ENCODE measurements at regions not wholly inside any gene's neighbourhood (a gene's known extent, or its start where the extent isn't known, plus 50 kb on each side); places are given as distances from the start of the nearest gene placed in this dataset.

GRCh38 chr4:4619821-4620220, 78.0 kb upstream of the STX18 start:
- DNase-seq, result no peak
- no peak overlapping the region for H3K4me3 Mint-ChIP-seq
- peaks cover 3% of the 10 kb centered on the region for H3K9me3 Mint-ChIP-seq
- no peaks in the 10 kb centered on the region for H3K27me3 Mint-ChIP-seq
- H3K36me3 Mint-ChIP-seq (ENCODE audit: low read depth), result peaks cover 5% of the 10 kb centered on the region
- H3K4me1 Mint-ChIP-seq (ENCODE audit: low read depth), result peaks cover 5% of the 10 kb centered on the region
- H3K27ac Mint-ChIP-seq, result no peak overlapping the region

- peaks cover 5% of the 10 kb centered on the region for H3K36me3 Mint-ChIP-seq (ENCODE audit: low read depth)
- H3K27ac Mint-ChIP-seq, result no peak overlapping the region
- no peaks in the 10 kb centered on the region for H3K4me1 Mint-ChIP-seq (ENCODE audit: low read depth)
- DNase-seq, result no peak
- no peaks in the 10 kb centered on the region for H3K27me3 Mint-ChIP-seq
- no peak overlapping the region for H3K4me3 Mint-ChIP-seq
- peaks cover 3% of the 10 kb centered on the region for H3K9me3 Mint-ChIP-seq
Measured at GRCh38 chr4:4618847-4619246, 77.0 kb upstream of the STX18 start.

GRCh38 chr4:4614925-4615678, 73.3 kb upstream of the STX18 start:
- DNase-seq, result no peak
- H3K36me3 Mint-ChIP-seq (ENCODE audit: low read depth), result peaks cover 11% of the 10 kb centered on the region
- H3K27ac Mint-ChIP-seq, result no peak overlapping the region
- no peaks in the 10 kb centered on the region for H3K9me3 Mint-ChIP-seq
- no peaks in the 10 kb centered on the region for H3K27me3 Mint-ChIP-seq
- H3K4me3 Mint-ChIP-seq, result no peak overlapping the region
- H3K4me1 Mint-ChIP-seq (ENCODE audit: low read depth), result no peaks in the 10 kb centered on the region

GRCh38 chr4:4613641-4614286, 71.9 kb upstream of the STX18 start:
- Mint-ChIP-seq H3K36me3 (ENCODE audit: low read depth) (peaks cover 9% of the 10 kb centered on the region), H3K9me3 (no peaks in the 10 kb centered on the region), H3K4me3 (no peak overlapping the region), H3K27me3 (no peaks in the 10 kb centered on the region), H3K27ac (no peak overlapping the region), H3K4me1 (ENCODE audit: low read depth) (no peaks in the 10 kb centered on the region)
- no peak for DNase-seq

GRCh38 chr4:4613126-4613465, 71.2 kb upstream of the STX18 start:
- no peak overlapping the region for H3K27ac Mint-ChIP-seq
- no peaks in the 10 kb centered on the region for H3K9me3 Mint-ChIP-seq
- no peak overlapping the region for H3K4me3 Mint-ChIP-seq
- no peak for DNase-seq
- no peaks in the 10 kb centered on the region for H3K4me1 Mint-ChIP-seq (ENCODE audit: low read depth)
- H3K36me3 Mint-ChIP-seq (ENCODE audit: low read depth), result peaks cover 6% of the 10 kb centered on the region
- H3K27me3 Mint-ChIP-seq, result no peaks in the 10 kb centered on the region

- Mint-ChIP-seq H3K4me1 (ENCODE audit: low read depth) (no peaks in the 10 kb centered on the region), H3K9me3 (no peaks in the 10 kb centered on the region), H3K4me3 (no peak overlapping the region)
Measured at GRCh38 chr4:4610672-4611071, 68.8 kb upstream of the STX18 start.

GRCh38 chr4:4609622-4610334, 67.9 kb upstream of the STX18 start:
- no peaks in the 10 kb centered on the region for H3K9me3 Mint-ChIP-seq
- peaks cover 6% of the 10 kb centered on the region for H3K36me3 Mint-ChIP-seq (ENCODE audit: low read depth)
- no peak overlapping the region for H3K4me3 Mint-ChIP-seq
- no peaks in the 10 kb centered on the region for H3K27me3 Mint-ChIP-seq
- H3K27ac Mint-ChIP-seq, result no peak overlapping the region
- no peak for DNase-seq
- no peaks in the 10 kb centered on the region for H3K4me1 Mint-ChIP-seq (ENCODE audit: low read depth)

More at GRCh38 chr4:4610672-4611071, 68.8 kb upstream of the STX18 start:
- peaks cover 6% of the 10 kb centered on the region for H3K36me3 Mint-ChIP-seq (ENCODE audit: low read depth)
- H3K27ac Mint-ChIP-seq, result no peak overlapping the region
- H3K27me3 Mint-ChIP-seq, result no peaks in the 10 kb centered on the region
- DNase-seq, result no peak

GRCh38 chr4:4608214-4608537, 66.3 kb upstream of the STX18 start:
- Mint-ChIP-seq H3K4me3 (no peak overlapping the region), H3K27ac (no peak overlapping the region), H3K27me3 (no peaks in the 10 kb centered on the region), H3K4me1 (ENCODE audit: low read depth) (no peaks in the 10 kb centered on the region), H3K36me3 (ENCODE audit: low read depth) (peaks cover 6% of the 10 kb centered on the region), H3K9me3 (no peaks in the 10 kb centered on the region)
- DNase-seq, result no peak

GRCh38 chr4:4607336-4608213, 65.7 kb upstream of the STX18 start:
- H3K27me3 Mint-ChIP-seq, result no peaks in the 10 kb centered on the region
- H3K4me1 Mint-ChIP-seq (ENCODE audit: low read depth), result no peaks in the 10 kb centered on the region
- H3K36me3 Mint-ChIP-seq (ENCODE audit: low read depth), result peaks cover 6% of the 10 kb centered on the region
- DNase-seq, result no peak
- H3K4me3 Mint-ChIP-seq, result no peak overlapping the region
- H3K9me3 Mint-ChIP-seq, result no peaks in the 10 kb centered on the region
- no peak overlapping the region for H3K27ac Mint-ChIP-seq

GRCh38 chr4:4606321-4606720, 64.5 kb upstream of the STX18 start:
- no peak overlapping the region for H3K4me3 Mint-ChIP-seq
- no peaks in the 10 kb centered on the region for H3K36me3 Mint-ChIP-seq (ENCODE audit: low read depth)
- H3K27me3 Mint-ChIP-seq, result no peaks in the 10 kb centered on the region
- DNase-seq, result no peak
- H3K9me3 Mint-ChIP-seq, result no peaks in the 10 kb centered on the region
- no peak overlapping the region for H3K27ac Mint-ChIP-seq
- no peaks in the 10 kb centered on the region for H3K4me1 Mint-ChIP-seq (ENCODE audit: low read depth)

GRCh38 chr4:4605849-4606248, 64.0 kb upstream of the STX18 start:
- no peaks in the 10 kb centered on the region for H3K27me3 Mint-ChIP-seq
- H3K4me3 Mint-ChIP-seq, result no peak overlapping the region
- no peaks in the 10 kb centered on the region for H3K36me3 Mint-ChIP-seq (ENCODE audit: low read depth)
- no peaks in the 10 kb centered on the region for H3K4me1 Mint-ChIP-seq (ENCODE audit: low read depth)
- no peak overlapping the region for H3K27ac Mint-ChIP-seq
- no peaks in the 10 kb centered on the region for H3K9me3 Mint-ChIP-seq
- no peak for DNase-seq

- DNase-seq, result no peak
- no peak overlapping the region for H3K27ac Mint-ChIP-seq
- no peaks in the 10 kb centered on the region for H3K4me1 Mint-ChIP-seq (ENCODE audit: low read depth)
- no peaks in the 10 kb centered on the region for H3K36me3 Mint-ChIP-seq (ENCODE audit: low read depth)
- no peaks in the 10 kb centered on the region for H3K27me3 Mint-ChIP-seq
- no peak overlapping the region for H3K4me3 Mint-ChIP-seq
- H3K9me3 Mint-ChIP-seq, result no peaks in the 10 kb centered on the region
Measured at GRCh38 chr4:4603592-4603991, 61.7 kb upstream of the STX18 start.

GRCh38 chr4:4603067-4603466, 61.2 kb upstream of the STX18 start:
- Mint-ChIP-seq H3K4me3 (no peak overlapping the region), H3K27ac (no peak overlapping the region), H3K36me3 (ENCODE audit: low read depth) (no peaks in the 10 kb centered on the region), H3K9me3 (no peaks in the 10 kb centered on the region), H3K27me3 (no peaks in the 10 kb centered on the region), H3K4me1 (ENCODE audit: low read depth) (no peaks in the 10 kb centered on the region)
- DNase-seq, result no peak

GRCh38 chr4:4602468-4602867, 60.6 kb upstream of the STX18 start:
- no peaks in the 10 kb centered on the region for H3K9me3 Mint-ChIP-seq
- no peak overlapping the region for H3K27ac Mint-ChIP-seq
- no peaks in the 10 kb centered on the region for H3K36me3 Mint-ChIP-seq (ENCODE audit: low read depth)
- DNase-seq, result no peak
- no peaks in the 10 kb centered on the region for H3K27me3 Mint-ChIP-seq
- no peaks in the 10 kb centered on the region for H3K4me1 Mint-ChIP-seq (ENCODE audit: low read depth)
- no peak overlapping the region for H3K4me3 Mint-ChIP-seq

All from activated T-cell treated with anti-CD3 and anti-CD28 coated beads, Interleukin-2, amount 50 U/mL, for 24 hours (primary cell).